ENCODE measurements at regions not wholly inside any gene's neighbourhood (a gene's known extent, or its start where the extent isn't known, plus 50 kb on each side); places are given as distances from the start of the nearest gene placed in this dataset.

- TF ChIP-seq CTCF (IDR thresholded peaks at IDR 0.05) (no peak), POLR2A (IDR thresholded peaks at IDR 0.05) (no peak)
Observed at GRCh38 chr6:815348-815738, 122.4 kb upstream of the EXOC2 start.
